ENCODE measurements at regions not wholly inside any gene's neighbourhood (a gene's known extent, or its start where the extent isn't known, plus 50 kb on each side); places are given as distances from the start of the nearest gene placed in this dataset.
"Not testable (repeated sequence)": the region's sequence is repeated elsewhere in the genome, so short reads cannot be mapped to it uniquely, and the experiment has no call there.

DNA sequence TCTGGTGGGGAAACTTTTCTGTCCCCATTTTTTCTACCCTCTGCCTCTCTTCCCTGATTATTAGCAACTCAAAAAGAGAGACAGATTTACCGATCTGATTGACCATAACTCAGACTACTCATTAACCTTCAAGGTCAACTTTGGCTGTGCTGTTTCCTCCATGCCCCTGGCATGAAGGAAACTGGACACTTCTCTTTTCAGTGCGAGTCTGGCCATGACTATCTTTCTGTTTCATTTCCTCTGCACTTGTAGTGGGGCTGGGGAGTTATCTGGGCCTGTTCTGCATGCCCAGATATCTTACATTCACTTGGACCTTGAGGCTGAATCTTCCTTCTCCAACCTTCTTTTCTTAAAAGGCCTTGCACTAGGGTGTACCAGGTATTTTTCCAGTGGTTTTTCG is 76.9 kb upstream of the SLCO2A1 start:
- DNase-seq (ENCODE audit: low read depth in 2 of 2) = no peak
- TF ChIP-seq, protein P1, sequence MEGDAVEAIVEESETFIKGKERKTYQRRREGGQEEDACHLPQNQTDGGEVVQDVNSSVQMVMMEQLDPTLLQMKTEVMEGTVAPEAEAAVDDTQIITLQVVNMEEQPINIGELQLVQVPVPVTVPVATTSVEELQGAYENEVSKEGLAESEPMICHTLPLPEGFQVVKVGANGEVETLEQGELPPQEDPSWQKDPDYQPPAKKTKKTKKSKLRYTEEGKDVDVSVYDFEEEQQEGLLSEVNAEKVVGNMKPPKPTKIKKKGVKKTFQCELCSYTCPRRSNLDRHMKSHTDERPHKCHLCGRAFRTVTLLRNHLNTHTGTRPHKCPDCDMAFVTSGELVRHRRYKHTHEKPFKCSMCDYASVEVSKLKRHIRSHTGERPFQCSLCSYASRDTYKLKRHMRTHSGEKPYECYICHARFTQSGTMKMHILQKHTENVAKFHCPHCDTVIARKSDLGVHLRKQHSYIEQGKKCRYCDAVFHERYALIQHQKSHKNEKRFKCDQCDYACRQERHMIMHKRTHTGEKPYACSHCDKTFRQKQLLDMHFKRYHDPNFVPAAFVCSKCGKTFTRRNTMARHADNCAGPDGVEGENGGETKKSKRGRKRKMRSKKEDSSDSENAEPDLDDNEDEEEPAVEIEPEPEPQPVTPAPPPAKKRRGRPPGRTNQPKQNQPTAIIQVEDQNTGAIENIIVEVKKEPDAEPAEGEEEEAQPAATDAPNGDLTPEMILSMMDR (IDR thresholded peaks at IDR 0.05; ENCODE audit: low read depth, low read length) = no peak
- no peak overlapping the region for H3K4me3 ChIP-seq (replicated peaks in 1 of 2; ENCODE audit: low read depth in 2 of 2, low read length in 2 of 2)

GRCh38 chr3:134105876-134106556 is 76.3 kb upstream of the SLCO2A1 start:
- no peak for DNase-seq (ENCODE audit: low read depth in 2 of 2)
- no peak overlapping the region for H3K4me3 ChIP-seq (replicated peaks in 1 of 2; ENCODE audit: low read depth in 2 of 2, low read length in 2 of 2)
- TF ChIP-seq, protein P1 (IDR thresholded peaks at IDR 0.05; ENCODE audit: low read depth, low read length) = no peak

- TF ChIP-seq, protein P1 (IDR thresholded peaks at IDR 0.05; ENCODE audit: low read depth, low read length) = no peak
- peak; percentile 7 to 30 for DNase-seq (ENCODE audit: low read depth in 2 of 2)
- H3K4me3 ChIP-seq (replicated peaks in 1 of 2; ENCODE audit: low read depth in 2 of 2, low read length in 2 of 2) = no peak overlapping the region
Measured at GRCh38 chr3:134104031-134104430, 74.3 kb upstream of the SLCO2A1 start.

GRCh38 chr3:134103470-134103869 is 73.7 kb upstream of the SLCO2A1 start:
- H3K4me3 ChIP-seq (replicated peaks in 1 of 2; ENCODE audit: low read depth in 2 of 2, low read length in 2 of 2) = no peak overlapping the region
- TF ChIP-seq, protein P1 (IDR thresholded peaks at IDR 0.05; ENCODE audit: low read depth, low read length) = no peak
- peak in 1 of 2 donors; percentile 29 for DNase-seq (ENCODE audit: low read depth in 2 of 2)

DNA sequence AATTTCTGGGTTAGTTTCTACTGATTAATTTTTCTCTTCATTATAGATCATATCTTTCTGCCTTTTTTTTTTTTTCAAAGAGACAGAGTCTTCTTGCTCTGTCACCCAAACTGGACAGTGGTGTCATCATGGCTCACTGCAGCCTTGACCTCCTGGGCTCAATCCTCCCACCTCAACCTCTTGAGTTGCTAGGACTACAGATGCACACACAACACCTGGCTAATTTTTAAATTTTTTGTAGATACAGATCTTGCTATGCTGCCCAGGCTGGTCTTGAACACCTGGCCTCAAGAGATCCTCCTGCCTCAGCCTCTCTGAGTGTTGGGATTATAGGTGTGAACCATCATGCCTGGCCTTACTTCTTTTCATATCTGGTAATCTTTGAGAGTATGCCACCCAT is 73.3 kb upstream of the SLCO2A1 start:
- H3K4me3 ChIP-seq (replicated peaks in 1 of 2; ENCODE audit: low read depth in 2 of 2, low read length in 2 of 2) = no peak overlapping the region
- TF ChIP-seq, protein P1 (IDR thresholded peaks at IDR 0.05; ENCODE audit: low read depth, low read length) = no peak
- no peak for DNase-seq (ENCODE audit: low read depth in 2 of 2)

- DNase-seq (ENCODE audit: low read depth in 2 of 2); H3K4me3 ChIP-seq (replicated peaks in 1 of 2; ENCODE audit: low read depth in 2 of 2, low read length in 2 of 2): not testable (repeated sequence)
Measured at GRCh38 chr3:134096214-134096613, 66.5 kb upstream of the SLCO2A1 start.

DNA sequence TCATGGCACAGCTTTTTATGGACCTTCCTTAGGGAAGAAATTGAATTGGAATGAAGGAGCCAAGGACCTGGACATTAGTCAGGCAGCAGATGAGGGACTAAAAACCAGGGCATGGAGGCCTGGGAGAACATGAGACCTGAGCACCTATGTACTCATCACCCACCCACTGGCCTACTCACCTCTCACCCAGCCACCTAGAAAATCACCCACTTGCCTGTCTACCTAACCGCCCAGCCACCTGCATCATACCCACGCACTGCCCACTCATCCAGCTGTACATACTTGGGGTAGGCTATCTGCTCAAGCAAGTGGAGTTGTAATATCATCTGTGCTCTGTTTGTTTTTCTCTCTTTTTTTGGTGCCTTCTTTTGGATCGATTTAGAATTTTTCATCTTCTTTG is 65.3 kb upstream of the SLCO2A1 start:
- no peak for DNase-seq (ENCODE audit: low read depth in 2 of 2)
- TF ChIP-seq, protein P1 (IDR thresholded peaks at IDR 0.05; ENCODE audit: low read depth, low read length) = no peak
- no peak overlapping the region for H3K4me3 ChIP-seq (replicated peaks in 1 of 2; ENCODE audit: low read depth in 2 of 2, low read length in 2 of 2)

Measured in cardiac fibroblast (primary cell).